ENCODE measurements at regions not wholly inside any gene's neighbourhood (a gene's known extent, or its start where the extent isn't known, plus 50 kb on each side); places are given as distances from the start of the nearest gene placed in this dataset.

DNA sequence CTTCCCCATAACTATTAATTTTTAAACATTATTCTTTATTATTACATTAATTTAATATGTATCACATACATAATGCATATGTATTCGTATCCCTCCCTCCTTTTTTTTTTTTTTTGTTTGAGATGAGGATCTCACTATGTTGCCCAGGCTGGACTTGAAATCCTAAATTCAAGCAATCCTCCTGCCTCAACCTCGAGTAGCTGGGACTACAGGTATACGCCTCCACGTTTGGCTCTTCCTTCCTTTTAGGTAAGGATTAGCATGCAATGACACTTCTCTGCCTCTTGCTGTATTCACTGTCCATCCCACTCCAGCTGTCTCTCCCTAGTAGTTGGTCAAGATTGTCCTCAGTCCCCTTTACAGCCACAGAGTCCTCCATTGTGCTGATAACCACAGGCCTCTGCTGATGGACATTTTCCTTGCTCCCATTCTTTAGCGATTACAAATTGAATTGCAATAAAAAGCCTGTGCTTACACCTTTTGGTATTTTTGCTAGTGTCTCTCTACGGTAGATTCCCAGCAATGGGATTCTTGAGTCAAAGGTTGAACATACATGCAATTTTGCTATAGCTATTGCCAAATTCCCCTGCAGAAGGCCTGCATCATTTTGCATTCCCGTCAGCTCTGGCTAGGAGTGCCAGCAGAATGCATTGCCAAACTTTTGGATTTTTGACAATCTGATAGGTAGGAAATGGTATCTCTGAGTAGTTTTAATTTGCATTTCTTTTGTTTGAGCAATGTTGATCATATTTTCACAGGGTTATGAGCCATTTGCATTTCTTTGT, 156.6 kb downstream of the SMAD6 start:
- no peak overlapping the region for H3K14ac ChIP-seq (replicated peaks; ENCODE audit: low read depth, low read length)
- no TSS peak for BruUV-seq (replicated peaks)
- TF ChIP-seq, protein P1, sequence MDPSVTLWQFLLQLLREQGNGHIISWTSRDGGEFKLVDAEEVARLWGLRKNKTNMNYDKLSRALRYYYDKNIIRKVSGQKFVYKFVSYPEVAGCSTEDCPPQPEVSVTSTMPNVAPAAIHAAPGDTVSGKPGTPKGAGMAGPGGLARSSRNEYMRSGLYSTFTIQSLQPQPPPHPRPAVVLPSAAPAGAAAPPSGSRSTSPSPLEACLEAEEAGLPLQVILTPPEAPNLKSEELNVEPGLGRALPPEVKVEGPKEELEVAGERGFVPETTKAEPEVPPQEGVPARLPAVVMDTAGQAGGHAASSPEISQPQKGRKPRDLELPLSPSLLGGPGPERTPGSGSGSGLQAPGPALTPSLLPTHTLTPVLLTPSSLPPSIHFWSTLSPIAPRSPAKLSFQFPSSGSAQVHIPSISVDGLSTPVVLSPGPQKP (IDR thresholded peaks at IDR 0.05; ENCODE audit: borderline replicate concordance, low read depth, low read length): no peak
- TF ChIP-seq, protein P2, sequence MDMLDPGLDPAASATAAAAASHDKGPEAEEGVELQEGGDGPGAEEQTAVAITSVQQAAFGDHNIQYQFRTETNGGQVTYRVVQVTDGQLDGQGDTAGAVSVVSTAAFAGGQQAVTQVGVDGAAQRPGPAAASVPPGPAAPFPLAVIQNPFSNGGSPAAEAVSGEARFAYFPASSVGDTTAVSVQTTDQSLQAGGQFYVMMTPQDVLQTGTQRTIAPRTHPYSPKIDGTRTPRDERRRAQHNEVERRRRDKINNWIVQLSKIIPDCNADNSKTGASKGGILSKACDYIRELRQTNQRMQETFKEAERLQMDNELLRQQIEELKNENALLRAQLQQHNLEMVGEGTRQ (IDR thresholded peaks at IDR 0.05; ENCODE audit: low read depth, low read length): no peak
- TF ChIP-seq MAFK (IDR thresholded peaks at IDR 0.05; ENCODE audit: low read depth, low read length) (no peak), RCOR1 (IDR thresholded peaks at IDR 0.05; ENCODE audit: insufficient replicate concordance, low read length) (no peak), FOS (IDR thresholded peaks at IDR 0.05; ENCODE audit: low read depth, low read length) (no peak), MXI1 (IDR thresholded peaks at IDR 0.05; ENCODE audit: borderline replicate concordance, low read depth, low read length) (no peak), CEBPB (IDR thresholded peaks at IDR 0.05; ENCODE audit: low read depth, low read length) (no peak), RFX5 (IDR thresholded peaks at IDR 0.05; ENCODE audit: low read depth, low read length) (no peak), MAZ (IDR thresholded peaks at IDR 0.05; ENCODE audit: borderline replicate concordance, low read depth, low read length) (no peak), NFE2L2 (IDR thresholded peaks at IDR 0.05; ENCODE audit: low read depth, low read length) (no peak), SMC3 (IDR thresholded peaks at IDR 0.05; ENCODE audit: low read depth, low read length) (no peak), POLR2A (IDR thresholded peaks at IDR 0.05; ENCODE audit: low read depth, low read length) (no peak), RAD21 (IDR thresholded peaks at IDR 0.05; ENCODE audit: low read length) (no peak), CHD1 (IDR thresholded peaks at IDR 0.05; ENCODE audit: low read depth, low read length) (no peak), BHLHE40 (IDR thresholded peaks at IDR 0.05; ENCODE audit: low read depth, low read length) (no peak)
- TF ChIP-seq, protein P3, sequence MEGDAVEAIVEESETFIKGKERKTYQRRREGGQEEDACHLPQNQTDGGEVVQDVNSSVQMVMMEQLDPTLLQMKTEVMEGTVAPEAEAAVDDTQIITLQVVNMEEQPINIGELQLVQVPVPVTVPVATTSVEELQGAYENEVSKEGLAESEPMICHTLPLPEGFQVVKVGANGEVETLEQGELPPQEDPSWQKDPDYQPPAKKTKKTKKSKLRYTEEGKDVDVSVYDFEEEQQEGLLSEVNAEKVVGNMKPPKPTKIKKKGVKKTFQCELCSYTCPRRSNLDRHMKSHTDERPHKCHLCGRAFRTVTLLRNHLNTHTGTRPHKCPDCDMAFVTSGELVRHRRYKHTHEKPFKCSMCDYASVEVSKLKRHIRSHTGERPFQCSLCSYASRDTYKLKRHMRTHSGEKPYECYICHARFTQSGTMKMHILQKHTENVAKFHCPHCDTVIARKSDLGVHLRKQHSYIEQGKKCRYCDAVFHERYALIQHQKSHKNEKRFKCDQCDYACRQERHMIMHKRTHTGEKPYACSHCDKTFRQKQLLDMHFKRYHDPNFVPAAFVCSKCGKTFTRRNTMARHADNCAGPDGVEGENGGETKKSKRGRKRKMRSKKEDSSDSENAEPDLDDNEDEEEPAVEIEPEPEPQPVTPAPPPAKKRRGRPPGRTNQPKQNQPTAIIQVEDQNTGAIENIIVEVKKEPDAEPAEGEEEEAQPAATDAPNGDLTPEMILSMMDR (conservative IDR thresholded peaks at IDR 0.05; ENCODE audit: low read depth, low read length): no peak
- peaks cover 10 to 38% of the 10 kb centered on the region in 2 experiments for H3K79me1 ChIP-seq (ENCODE audit: low read depth in 1 of 2, low read length in 2 of 2)
- H4K20me1 ChIP-seq (ENCODE audit: insufficient read depth, low read length): peaks cover 6% of the 10 kb centered on the region; the same call in 1 of the 2 replicates
- no peak overlapping the region for H3K4ac ChIP-seq (ENCODE audit: low read depth, low read length)
- CTCF ChIA-PET: no interaction called here
- no peaks in the 10 kb centered on the region for H3K36me3 ChIP-seq (ENCODE audit: control insufficient read depth, insufficient read depth, low read length)
- no peak overlapping the region for H2BK120ac ChIP-seq (ENCODE audit: low read depth, low read length)
- H3K18ac ChIP-seq (ENCODE audit: low read depth, low read length): no peak overlapping the region
- H2BK20ac ChIP-seq (ENCODE audit: low read depth, low read length): no peak overlapping the region
- no peak overlapping the region for H3K4me3 ChIP-seq (ENCODE audit: insufficient read depth, low read depth, low read length)
- H4K8ac ChIP-seq (ENCODE audit: low read depth in 2 of 2, low read length in 2 of 2): no peak overlapping the region
- no peak overlapping the region for H4K5ac ChIP-seq (ENCODE audit: low read depth, low read length)
- no peak overlapping the region for H2BK15ac ChIP-seq (ENCODE audit: low read depth, low read length)
- no peak overlapping the region for H3K56ac ChIP-seq (ENCODE audit: extremely low read depth, insufficient read depth, low read length)
- no peak overlapping the region for H3K9ac ChIP-seq (ENCODE audit: low read depth, low read length)
- H2AFZ ChIP-seq (replicated peaks; ENCODE audit: low read length, poor library complexity): no peak overlapping the region
- dilution Hi-C loops (cut with HindIII; ENCODE audit: low sequenced_read_pairs, unreplicated experiment): no loop called here
- H3K9me3 ChIP-seq (ENCODE audit: control insufficient read depth, insufficient read depth, low read length): no peaks in the 10 kb centered on the region
- WGBS, 2 experiments (ENCODE audit: extremely low coverage in 2 of 2, insufficient read length in 1 of 2): 100% methylated on average over 1 of the region's 7 CpGs; no CpG with 5 or more reads in 1 of the 2 experiments
- in situ Hi-C loops (cut with MboI; ENCODE audit: low sequenced_read_pairs): loop anchor here (25.0 kb wide), 1 partner anchor 496 kb away; the partner anchor contains the start of gene TIPIN
- peaks cover 7% of the 10 kb centered on the region for H3K4me1 ChIP-seq (ENCODE audit: control insufficient read depth, insufficient read depth, low read length)
- POLR2A ChIA-PET (ENCODE audit: unreplicated experiment): no interaction called here
- no peaks in the 10 kb centered on the region for H3K27me3 ChIP-seq (ENCODE audit: control insufficient read depth, insufficient read depth, low read length)
- DNase-seq: no peak
- intact Hi-C loops (cut with micrococcal nuclease): no loop called here
- no peak overlapping the region for H3K23ac ChIP-seq (ENCODE audit: low read depth, low read length)
- H3K27ac ChIP-seq (ENCODE audit: insufficient read depth, low read length): no peak overlapping the region
- H4K91ac ChIP-seq (ENCODE audit: insufficient read depth, low read depth, low read length): no peak overlapping the region
- no peak for ATAC-seq (ENCODE audit: low read depth)
- no peak overlapping the region for H2AK9ac ChIP-seq (replicated peaks; ENCODE audit: low read depth, low read length, poor library complexity)
- no peak overlapping the region for H2BK5ac ChIP-seq (ENCODE audit: low read depth, low read length, poor library complexity, severe bottlenecking)
- H3K4me2 ChIP-seq (ENCODE audit: low read depth, low read length): no peak overlapping the region
- H3K9me1 ChIP-seq (ENCODE audit: insufficient read depth, low read length): peaks cover 5% of the 10 kb centered on the region; the same call in 1 of the 2 replicates
- no peak overlapping the region for H2AK5ac ChIP-seq (ENCODE audit: low read depth, low read length)
